ENCODE measurements at regions not wholly inside any gene's neighbourhood (a gene's known extent, or its start where the extent isn't known, plus 50 kb on each side); places are given as distances from the start of the nearest gene placed in this dataset.

DNA sequence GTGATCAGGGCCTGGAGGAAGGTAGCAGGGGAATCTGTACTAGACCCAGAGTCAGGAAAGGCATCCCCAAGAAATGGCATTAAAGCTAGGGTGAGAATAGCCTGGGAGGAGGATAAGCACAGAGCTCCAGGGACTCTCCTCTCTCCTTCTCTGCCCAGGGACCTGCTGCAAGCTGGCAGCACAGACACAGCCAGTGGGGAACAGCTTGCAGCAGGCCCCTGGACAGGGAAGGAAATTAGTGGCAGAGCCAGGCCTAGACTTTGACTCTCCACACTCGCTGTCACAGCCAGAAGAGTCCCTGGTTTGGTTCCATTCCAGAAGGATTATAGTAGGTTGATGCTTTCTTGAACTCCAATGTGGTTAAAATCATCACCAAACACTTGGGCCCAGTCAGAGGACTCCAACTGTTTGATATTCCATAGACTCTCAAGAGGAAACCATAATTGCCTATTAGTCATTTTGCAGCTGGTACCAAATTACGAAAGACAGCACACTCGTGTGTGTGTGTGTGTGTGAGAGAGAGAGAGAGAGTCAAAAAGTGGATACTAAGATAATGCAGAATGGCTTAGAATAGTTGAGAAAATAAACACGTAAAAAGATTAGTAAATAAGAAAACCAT lies 95.5 kb upstream of the ATP8B1 start:
- no peak for TF ChIP-seq CTCF (IDR thresholded peaks at IDR 0.05)
- no peak for TF ChIP-seq POLR2A (IDR thresholded peaks at IDR 0.05)

All from esophagus squamous epithelium (tissue), 4 donors.